Esophagus squamous epithelium (tissue), 5 donors: ENCODE measurements at regions not wholly inside any gene's neighbourhood (a gene's known extent, or its start where the extent isn't known, plus 50 kb on each side); places are given as distances from the start of the nearest gene placed in this dataset.

ENCODE experiments used
- DNase-seq: peaks from one replicate; lab custom pipeline; 2025; lab: John Stamatoyannopoulos, UW
- H3K27ac ChIP-seq, 4 donors: fragments of 200-600 bp; sonication (generic); one replicate each; pipeline ENCODE4 v1.5.1; 2016 to 2019; ENCODE audit warnings: mild to moderate bottlenecking in 1 of 4
- H3K27me3 ChIP-seq, 4 donors: fragments of 200-600 bp; sonication (generic); 1 replicate in 3 of 4; 2 replicates in 1 of 4; pipeline versions ENCODE4 v1.5.1 to v1.6.0; 2017 to 2021; ENCODE audit warnings: antibody characterized with exemption in 1 of 4
- H3K36me3 ChIP-seq, 3 donors: fragments of 200-600 bp; sonication (generic); one replicate each; pipeline ENCODE4 v1.5.1; 2016 to 2019
- H3K4me1 ChIP-seq, 3 donors: fragments of 200-600 bp; sonication (generic); one replicate each; pipeline ENCODE4 v1.5.1; 2017 to 2019
- H3K4me3 ChIP-seq, 4 donors: fragments of 200-600 bp; sonication (generic); 1 replicate in 3 of 4; 2 replicates in 1 of 4; pipeline ENCODE4 v1.5.1; 2016 to 2019; ENCODE audit warnings: mild to moderate bottlenecking in 2 of 4, moderate library complexity in 1 of 4
- H3K9me3 ChIP-seq, 3 donors: fragments of 200-600 bp; sonication (generic); one replicate each; pipeline ENCODE4 v1.5.1; 2016 to 2019
- POLR2A ChIP-seq, 4 donors: fragments of 450-650 bp; IDR thresholded peaks; one replicate each; pipeline ENCODE4 v1.6.1; 2017; ENCODE audit warnings: antibody characterized with exemption in 4 of 4, mild to moderate bottlenecking in 4 of 4, moderate library complexity in 3 of 4
- WGBS, 2 donors: methylation state at CpG; one replicate each; pipeline ENCODE4 v1.1.5; 2018; 5-methylcytosine and 5-hydroxymethylcytosine counted together
- intact Hi-C: fragments of 100-400 bp; cut with DNase I; formaldehyde crosslinking; loops from one replicate; pipeline ENCODE4 v1.15.0; 2022
- TF ChIP-seq, protein P1 (sequence below), 6 experiments: fragments of 450-650 bp in 4 of 6; fragments of 200-600 bp in 2 of 6; sonication (generic) in 2 of 6; IDR thresholded peaks; one replicate each; pipeline ENCODE4 v1.5.1; 2016 to 2019; ENCODE audit warnings: antibody characterized with exemption in 6 of 6, mild to moderate bottlenecking in 4 of 6, moderate library complexity in 4 of 6
- donor health status: DM: yes; HTN: yes; CAD: no.

DNA sequence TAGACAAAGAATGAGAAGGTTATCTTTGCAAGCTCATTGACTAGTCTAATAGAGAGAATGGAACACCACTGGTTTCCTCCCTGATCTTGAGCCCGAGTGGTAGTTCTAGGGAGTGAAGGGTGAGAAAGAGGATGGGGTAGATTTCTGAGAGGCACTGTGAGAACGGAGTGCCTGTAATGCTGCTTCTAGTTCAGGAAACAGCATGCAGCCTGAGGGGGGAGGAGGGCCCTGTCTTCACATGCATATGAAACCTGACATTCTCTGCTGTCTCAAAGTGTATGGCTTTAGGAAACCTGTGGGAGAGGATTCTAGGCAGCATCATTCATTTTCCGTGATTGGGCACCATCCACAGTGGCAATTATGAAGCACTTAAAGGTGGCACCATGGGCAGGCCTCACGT is 259.4 kb upstream of the MAN1A1 start:
- no peak for DNase-seq
- Histone ChIP-seq H3K27ac (no peak overlapping the region), H3K36me3 (no peaks in the 10 kb centered on the region), H3K4me3 (no peak overlapping the region), H3K9me3 (no peaks in the 10 kb centered on the region), H3K27me3 (no peaks in the 10 kb centered on the region), H3K4me1 (no peaks in the 10 kb centered on the region)
- intact Hi-C loops = no loop called here
- TF ChIP-seq, protein P1, sequence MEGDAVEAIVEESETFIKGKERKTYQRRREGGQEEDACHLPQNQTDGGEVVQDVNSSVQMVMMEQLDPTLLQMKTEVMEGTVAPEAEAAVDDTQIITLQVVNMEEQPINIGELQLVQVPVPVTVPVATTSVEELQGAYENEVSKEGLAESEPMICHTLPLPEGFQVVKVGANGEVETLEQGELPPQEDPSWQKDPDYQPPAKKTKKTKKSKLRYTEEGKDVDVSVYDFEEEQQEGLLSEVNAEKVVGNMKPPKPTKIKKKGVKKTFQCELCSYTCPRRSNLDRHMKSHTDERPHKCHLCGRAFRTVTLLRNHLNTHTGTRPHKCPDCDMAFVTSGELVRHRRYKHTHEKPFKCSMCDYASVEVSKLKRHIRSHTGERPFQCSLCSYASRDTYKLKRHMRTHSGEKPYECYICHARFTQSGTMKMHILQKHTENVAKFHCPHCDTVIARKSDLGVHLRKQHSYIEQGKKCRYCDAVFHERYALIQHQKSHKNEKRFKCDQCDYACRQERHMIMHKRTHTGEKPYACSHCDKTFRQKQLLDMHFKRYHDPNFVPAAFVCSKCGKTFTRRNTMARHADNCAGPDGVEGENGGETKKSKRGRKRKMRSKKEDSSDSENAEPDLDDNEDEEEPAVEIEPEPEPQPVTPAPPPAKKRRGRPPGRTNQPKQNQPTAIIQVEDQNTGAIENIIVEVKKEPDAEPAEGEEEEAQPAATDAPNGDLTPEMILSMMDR (IDR thresholded peaks at IDR 0.05) = no peak
- no peak for TF ChIP-seq POLR2A (IDR thresholded peaks at IDR 0.05)
- 91 to 92% methylated on average over 4 of the region's 4 CpGs for WGBS, 2 donors

DNA sequence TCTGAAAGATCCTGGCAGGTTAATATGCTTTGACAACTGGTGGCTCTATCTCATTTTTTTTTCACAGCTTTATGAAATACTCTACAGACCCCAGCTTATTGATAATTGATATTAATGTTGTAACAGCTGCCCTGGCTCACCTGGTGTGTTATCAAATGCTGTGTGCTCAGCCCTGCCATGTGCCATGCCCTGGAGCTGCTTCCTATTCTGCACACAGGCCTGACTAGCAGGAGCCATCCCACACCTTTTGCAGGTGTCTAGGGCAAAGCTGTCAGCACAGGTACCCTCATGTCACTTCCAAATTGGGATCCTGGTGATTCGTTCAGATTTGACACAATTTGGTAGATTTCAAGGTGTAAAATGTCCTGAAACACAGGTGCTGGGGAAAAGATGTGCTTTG is 254.6 kb upstream of the MAN1A1 start:
- 29 to 60% methylated on average over 1 of the region's 1 CpG for WGBS, 2 donors
- H3K27ac ChIP-seq = no peak overlapping the region
- H3K27me3 ChIP-seq = no peaks in the 10 kb centered on the region
- H3K9me3 ChIP-seq = no peaks in the 10 kb centered on the region
- TF ChIP-seq, protein P1 (IDR thresholded peaks at IDR 0.05) = no peak
- TF ChIP-seq POLR2A (IDR thresholded peaks at IDR 0.05) = no peak
- no peak for DNase-seq
- H3K4me3 ChIP-seq = no peak overlapping the region
- no peaks in the 10 kb centered on the region for H3K4me1 ChIP-seq
- H3K36me3 ChIP-seq = no peaks in the 10 kb centered on the region
- intact Hi-C loops = no loop called here

DNA sequence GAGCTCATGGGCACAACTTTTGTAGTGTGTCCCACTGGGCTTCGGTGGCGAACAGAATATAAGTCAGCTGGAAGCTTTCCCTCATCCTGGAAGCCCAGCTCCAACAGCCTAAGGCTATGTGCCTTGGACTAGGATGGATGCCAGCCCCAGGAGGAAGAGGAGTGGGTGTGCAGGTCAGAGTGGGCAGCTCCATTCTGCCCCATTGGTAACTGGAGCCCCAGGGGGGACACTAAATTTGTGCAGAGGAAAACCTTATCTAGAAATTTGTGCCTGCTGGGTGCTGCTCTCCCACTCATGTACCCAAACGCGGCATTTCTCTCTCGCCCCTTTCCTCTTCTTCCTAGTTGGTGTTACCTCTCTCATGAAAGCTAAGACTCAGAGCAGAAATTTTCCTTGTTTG is 253.9 kb upstream of the MAN1A1 start:
- TF ChIP-seq, protein P1 (IDR thresholded peaks at IDR 0.05) = no peak
- no peak for TF ChIP-seq POLR2A (IDR thresholded peaks at IDR 0.05)
- H3K9me3 ChIP-seq = no peaks in the 10 kb centered on the region
- H3K27ac ChIP-seq = no peak overlapping the region
- 92% methylated on average over 5 of the region's 5 CpGs for WGBS, 2 donors
- H3K27me3 ChIP-seq = no peaks in the 10 kb centered on the region
- intact Hi-C loops = no loop called here
- DNase-seq = no peak
- no peak overlapping the region for H3K4me3 ChIP-seq
- H3K4me1 ChIP-seq = no peaks in the 10 kb centered on the region
- H3K36me3 ChIP-seq = no peaks in the 10 kb centered on the region

DNA sequence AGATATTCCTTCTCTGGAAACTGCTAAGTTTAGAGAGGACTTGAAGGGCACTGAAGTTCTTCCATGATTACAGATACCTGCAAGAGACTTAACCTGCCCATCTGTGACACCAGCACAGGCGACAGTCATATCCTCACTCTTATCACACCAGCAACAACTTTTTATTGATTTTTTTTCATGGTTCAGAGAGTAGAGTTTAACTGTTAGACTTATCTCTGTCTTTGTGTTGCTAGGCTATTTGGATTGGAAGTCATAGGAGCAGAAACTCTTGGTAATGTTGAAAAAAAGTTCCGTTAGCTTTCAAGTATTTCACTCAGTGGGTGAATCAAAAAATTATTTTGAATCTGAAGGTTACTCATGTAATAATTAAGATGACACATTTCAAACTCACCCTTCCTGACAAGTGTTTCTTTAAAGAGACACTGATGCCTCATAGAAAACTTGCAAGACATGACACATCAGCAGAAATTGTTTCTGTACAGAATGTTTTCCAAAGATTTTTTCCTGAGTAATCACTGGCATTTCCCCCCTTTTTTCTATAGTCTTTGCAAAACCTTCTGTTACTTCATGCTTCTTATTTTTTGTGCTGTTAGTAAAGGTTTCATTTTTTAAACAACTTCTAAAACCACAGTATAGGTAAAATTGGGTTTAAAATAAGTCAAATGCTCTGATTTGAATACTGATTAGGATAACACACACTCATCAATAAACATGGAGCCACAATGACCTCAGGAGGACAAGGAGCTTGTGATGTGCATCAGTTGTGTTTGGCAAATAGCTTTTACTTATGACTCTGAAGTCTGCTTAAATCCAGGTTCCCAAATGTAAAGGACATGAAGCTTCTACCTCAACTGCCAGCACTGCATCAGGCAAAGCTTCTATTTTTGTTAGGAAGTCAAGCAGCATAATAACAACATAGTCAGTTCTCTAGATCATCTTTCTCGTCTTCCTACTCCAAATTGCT is 252.9 kb upstream of the MAN1A1 start:
- Histone ChIP-seq H3K4me1 (no peaks in the 10 kb centered on the region), H3K27me3 (no peaks in the 10 kb centered on the region), H3K27ac (no peak overlapping the region), H3K36me3 (no peaks in the 10 kb centered on the region), H3K9me3 (no peaks in the 10 kb centered on the region), H3K4me3 (no peak overlapping the region)
- 61 to 70% methylated on average over 3 of the region's 3 CpGs for WGBS, 2 donors
- intact Hi-C loops = no loop called here
- TF ChIP-seq, protein P1 (IDR thresholded peaks at IDR 0.05) = no peak
- TF ChIP-seq POLR2A (IDR thresholded peaks at IDR 0.05) = no peak
- no peak for DNase-seq

DNA sequence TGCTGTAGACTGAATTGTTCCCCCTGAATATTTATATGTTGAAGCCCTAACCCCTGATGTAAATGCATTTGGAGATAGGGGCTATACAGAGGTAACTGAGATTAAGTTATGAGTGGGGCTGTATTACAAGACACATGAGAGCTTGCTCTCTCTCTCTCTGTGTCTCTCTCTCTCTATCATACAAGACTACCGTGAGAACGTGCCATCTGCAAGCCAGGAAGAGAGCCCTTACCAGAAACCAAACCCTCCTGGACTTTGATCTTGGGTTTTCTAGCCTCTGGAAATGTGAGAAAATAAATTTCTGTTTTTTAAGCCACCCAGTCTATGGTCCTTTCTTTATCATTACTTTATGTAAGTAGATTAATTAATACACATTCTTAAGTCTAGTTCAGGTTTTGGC is 249.3 kb upstream of the MAN1A1 start:
- WGBS, 2 donors = 78 to 92% methylated on average over 2 of the region's 2 CpGs
- no peak overlapping the region for H3K4me3 ChIP-seq
- TF ChIP-seq, protein P1 (IDR thresholded peaks at IDR 0.05) = no peak
- no peak for TF ChIP-seq POLR2A (IDR thresholded peaks at IDR 0.05)
- no peaks in the 10 kb centered on the region for H3K36me3 ChIP-seq
- H3K27me3 ChIP-seq = no peaks in the 10 kb centered on the region
- H3K9me3 ChIP-seq = no peaks in the 10 kb centered on the region
- H3K27ac ChIP-seq = no peak overlapping the region
- no peak for DNase-seq
- no peaks in the 10 kb centered on the region for H3K4me1 ChIP-seq
- intact Hi-C loops = no loop called here
